Epithelial cell of proximal tubule (primary cell): ENCODE measurements at regions not wholly inside any gene's neighbourhood (a gene's known extent, or its start where the extent isn't known, plus 50 kb on each side); places are given as distances from the start of the nearest gene placed in this dataset.

Experiments
- DNase-seq: peaks from one replicate; pipeline ENCODE4 v3.0.0-alpha.2; 2011; ENCODE audit warnings: low read depth
- H3K4me3 ChIP-seq: 2 replicates; pipeline ENCODE4 v1.5.1; 2011; ENCODE audit warnings: low read depth, mild to moderate bottlenecking, low read length
- CTCF ChIP-seq: conservative IDR thresholded peaks from 2 replicates; pipeline ENCODE4 v1.5.1; 2012; ENCODE audit warnings: low read depth, mild to moderate bottlenecking, low read length

DNA sequence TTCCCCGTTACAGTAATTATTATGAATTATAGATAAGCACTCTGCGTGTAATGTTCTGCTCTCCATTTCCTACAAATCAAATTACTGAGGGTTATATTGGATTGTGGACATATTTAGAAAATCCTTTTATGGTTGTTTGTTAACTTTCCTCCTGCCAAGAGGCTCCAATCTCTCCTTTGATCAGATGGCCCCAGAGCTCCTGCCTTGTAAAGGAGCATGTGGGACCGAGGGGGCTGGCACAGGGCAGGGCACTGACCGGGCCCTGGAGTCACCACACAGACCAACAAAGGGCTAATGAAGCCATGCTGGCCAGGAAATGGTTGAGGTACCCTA, 415.9 kb downstream of the EFNA5 start:
- no peak overlapping the region for H3K4me3 ChIP-seq
- DNase-seq = no peak
- TF ChIP-seq CTCF = no peak

- DNase-seq = no peak
- no peak for TF ChIP-seq CTCF
- H3K4me3 ChIP-seq = no peak overlapping the region
These were observed 416.4 kb downstream of the EFNA5 start for GRCh38 chr5:107254214-107254901.

GRCh38 chr5:107253246-107253645, 417.5 kb downstream of the EFNA5 start:
- TF ChIP-seq CTCF = no peak
- DNase-seq = peak; percentile 36
- no peak overlapping the region for H3K4me3 ChIP-seq

- no peak for TF ChIP-seq CTCF
- no peak for DNase-seq
- H3K4me3 ChIP-seq = no peak overlapping the region
These were observed 419.6 kb downstream of the EFNA5 start for GRCh38 chr5:107251151-107251550.

- TF ChIP-seq CTCF = peak; percentile 86
- DNase-seq = peak; percentile 16
- no peak overlapping the region for H3K4me3 ChIP-seq
These were observed 422.6 kb downstream of the EFNA5 start for GRCh38 chr5:107248066-107248695.

GRCh38 chr5:107247427-107247826, 423.3 kb downstream of the EFNA5 start:
- no peak for TF ChIP-seq CTCF
- DNase-seq = no peak
- no peak overlapping the region for H3K4me3 ChIP-seq

GRCh38 chr5:107243220-107243579, 427.5 kb downstream of the EFNA5 start:
- TF ChIP-seq CTCF = no peak
- H3K4me3 ChIP-seq = no peak overlapping the region
- DNase-seq = no peak
